Heart left ventricle (tissue), 13 donors: ENCODE measurements at regions not wholly inside any gene's neighbourhood (a gene's known extent, or its start where the extent isn't known, plus 50 kb on each side); places are given as distances from the start of the nearest gene placed in this dataset.

Experiments used
- CTCF ChIP-seq, 12 donors: fragments of 200-600 bp; sonication (generic) in 4 of 12; IDR thresholded peaks; one replicate each; pipeline versions ENCODE4 v1.5.0 to v1.8.0; 2018 to 2022; ENCODE audit warnings: antibody characterized with exemption in 12 of 12, mild to moderate bottlenecking in 5 of 12
- POLR2A ChIP-seq, 2 donors: fragments of 450-650 bp; IDR thresholded peaks; one replicate each; pipeline ENCODE4 v1.6.1; 2017; ENCODE audit warnings: antibody characterized with exemption in 2 of 2, mild to moderate bottlenecking in 2 of 2, moderate library complexity in 2 of 2
- donor health status: ischemic (EF 13 %, LVEDD 7.1; RV severe dilation, severe dysfunction).
- donor health status: DM: no; HTN: yes; CAD: no.
- donor health status: DM: no; HTN: no; CAD: no.
- donor health status: ischemic (EF 25% LVEDD 6.9; RV normal size, moderate dysfunction).
- donor health status: ischemic (EF 25% LVEDD 5.7; RV mildly dilated, moderate dysfunction).
- donor health status: ischemic (EF 35%, LVEDD 5.7; RV mildly dilated, moderate dysfunction).
- donor health status: nonischemic (EF 11% LVEDD 7.7; RV severe dilation, severe dysfunction).
- donor health status: DM: yes; HTN: yes; CAD: no.
- donor health status: PGD.
- donor health status: ischemic (EF 29% LVEDD 5.4; RV normal size, mild dysfunction).
- donor health status: nonischemic (EF 23%, LVEDD 6.1; RV moderate dilation, normal function).

- TF ChIP-seq POLR2A (IDR thresholded peaks at IDR 0.05) (no peak), CTCF (IDR thresholded peaks at IDR 0.05) (no peak)
Observed at GRCh38 chr5:117801583-117801982, 1186.8 kb downstream of the DTWD2 start.
